ENCODE measurements at regions not wholly inside any gene's neighbourhood (a gene's known extent, or its start where the extent isn't known, plus 50 kb on each side); places are given as distances from the start of the nearest gene placed in this dataset.

- no peak for TF ChIP-seq BCLAF1 (IDR thresholded peaks at IDR 0.05)
- no peak for TF ChIP-seq HCFC1 (IDR thresholded peaks at IDR 0.05; ENCODE audit: low read length)
- TF ChIP-seq, protein P1, sequence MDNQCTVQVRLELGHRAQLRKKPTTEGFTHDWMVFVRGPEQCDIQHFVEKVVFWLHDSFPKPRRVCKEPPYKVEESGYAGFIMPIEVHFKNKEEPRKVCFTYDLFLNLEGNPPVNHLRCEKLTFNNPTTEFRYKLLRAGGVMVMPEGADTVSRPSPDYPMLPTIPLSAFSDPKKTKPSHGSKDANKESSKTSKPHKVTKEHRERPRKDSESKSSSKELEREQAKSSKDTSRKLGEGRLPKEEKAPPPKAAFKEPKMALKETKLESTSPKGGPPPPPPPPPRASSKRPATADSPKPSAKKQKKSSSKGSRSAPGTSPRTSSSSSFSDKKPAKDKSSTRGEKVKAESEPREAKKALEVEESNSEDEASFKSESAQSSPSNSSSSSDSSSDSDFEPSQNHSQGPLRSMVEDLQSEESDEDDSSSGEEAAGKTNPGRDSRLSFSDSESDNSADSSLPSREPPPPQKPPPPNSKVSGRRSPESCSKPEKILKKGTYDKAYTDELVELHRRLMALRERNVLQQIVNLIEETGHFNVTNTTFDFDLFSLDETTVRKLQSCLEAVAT (IDR thresholded peaks at IDR 0.05), result no peak
Observed at GRCh38 chr1:221366495-221367110, 375.3 kb downstream of the DUSP10 start (continued).

- H3K27ac ChIP-seq (ENCODE audit: control insufficient read depth, insufficient read depth), result no peak overlapping the region
- no peaks in the 10 kb centered on the region for H3K4me1 ChIP-seq (ENCODE audit: control insufficient read depth, insufficient read depth, low read length)
- no TSS peak for BruUV-seq (replicated peaks)
- ChIA-PET CTCF (no interaction called here), RAD21 (ENCODE audit: unreplicated experiment) (no interaction called here), SMC1A (ENCODE audit: uncharacterized antibody, unreplicated experiment) (no interaction called here), POLR2A (no interaction called here)
- 2% methylated on average over 3 of the region's 3 CpGs for WGBS (ENCODE audit: insufficient coverage, insufficient replicate concordance, low lambda C conversion rate, missing lambda C conversion rate)
- no peak overlapping the region for H2AFZ ChIP-seq (ENCODE audit: control insufficient read depth, low read depth, low read length)
- no peak overlapping the region for H3K9ac ChIP-seq (ENCODE audit: control insufficient read depth, insufficient read depth, low read length)
- no peak overlapping the region for H3K4me3 ChIP-seq
- in situ Hi-C loops (cut with MboI) (no loop called here), intact Hi-C loops (cut with micrococcal nuclease; ENCODE audit: unreplicated experiment) (no loop called here)
- H3K4me2 ChIP-seq (ENCODE audit: control insufficient read depth, insufficient read depth), result no peak overlapping the region
- no peaks in the 10 kb centered on the region for H3K36me3 ChIP-seq (ENCODE audit: control insufficient read depth in 2 of 2, insufficient read depth in 2 of 2, low read length in 1 of 2)
- no peak for DNase-seq (ENCODE audit: low read depth, low spot score)
- H3K27me3 ChIP-seq (replicated peaks in 1 of 2; ENCODE audit: control insufficient read depth in 2 of 2, insufficient read depth in 2 of 2, low read length in 1 of 2), result no peaks in the 10 kb centered on the region
- ATAC-seq, result no peak
- FAIRE-seq, result no peak
- H4K20me1 ChIP-seq (ENCODE audit: control insufficient read depth, insufficient read depth), result no peaks in the 10 kb centered on the region
- no peaks in the 10 kb centered on the region for H3K9me3 ChIP-seq (replicated peaks; ENCODE audit: control insufficient read depth, insufficient read depth, low read length)
- no peaks in the 10 kb centered on the region for H3K79me2 ChIP-seq (ENCODE audit: control insufficient read depth, insufficient read depth, low read length)
- TF ChIP-seq, protein P1 (IDR thresholded peaks at IDR 0.05), result no peak
- TF ChIP-seq CREM (IDR thresholded peaks at IDR 0.05; ENCODE audit: low read depth) (no peak), ETV6 (conservative IDR thresholded peaks at IDR 0.05 in 1 of 2, IDR thresholded peaks at IDR 0.05 in 1 of 2; ENCODE audit: borderline replicate concordance in 1 of 2, low read depth in 1 of 2) (no peak), PAX5 (IDR thresholded peaks at IDR 0.05; ENCODE audit: borderline replicate concordance, low read depth, low read length) (no peak), MTA3 (IDR thresholded peaks at IDR 0.05; ENCODE audit: borderline replicate concordance, low read length) (no peak), ZBTB40 (IDR thresholded peaks at IDR 0.05; ENCODE audit: borderline replicate concordance) (no peak)
Observed at GRCh38 chr1:221371705-221372104, 370.2 kb downstream of the DUSP10 start.
